Suprapubic skin (tissue), 4 donors: ENCODE measurements at regions not wholly inside any gene's neighbourhood (a gene's known extent, or its start where the extent isn't known, plus 50 kb on each side); places are given as distances from the start of the nearest gene placed in this dataset.
A peak's percentile ranks its signal among the peaks of the same experiment; 100 is the strongest.

Experiments
- DNase-seq, 2 donors: peaks; one replicate each; pipeline ENCODE4 v3.0.0-alpha.2; 2019; ENCODE audit warnings: low spot score in 2 of 2
- H3K27ac ChIP-seq: fragments of 200-600 bp; sonication (generic); one replicate; pipeline ENCODE4 v1.5.1; 2019
- H3K27me3 ChIP-seq: fragments of 200-600 bp; sonication (generic); one replicate; pipeline ENCODE4 v1.5.1; 2019
- H3K36me3 ChIP-seq: fragments of 200-600 bp; sonication (generic); one replicate; pipeline ENCODE4 v1.5.1; 2019
- H3K4me1 ChIP-seq: fragments of 200-600 bp; sonication (generic); one replicate; pipeline ENCODE4 v1.5.1; 2019
- H3K4me3 ChIP-seq: fragments of 200-600 bp; sonication (generic); one replicate; pipeline ENCODE4 v1.5.1; 2019; ENCODE audit warnings: mild to moderate bottlenecking
- H3K9me3 ChIP-seq: fragments of 200-600 bp; sonication (generic); one replicate; pipeline ENCODE4 v1.5.1; 2019
- CTCF ChIP-seq, 2 donors: fragments of 200-600 bp in 1 of 2; fragments of 450-650 bp in 1 of 2; sonication (generic) in 1 of 2; IDR thresholded peaks; one replicate each; pipeline ENCODE4 v1.5.1; 2016 to 2019; ENCODE audit warnings: antibody characterized with exemption in 2 of 2, mild to moderate bottlenecking in 1 of 2, moderate library complexity in 1 of 2
- EP300 ChIP-seq: sonication (generic); formaldehyde crosslinking; IDR thresholded peaks from one replicate; pipeline ENCODE4 v1.6.1; 2017; ENCODE audit warnings: antibody characterized with exemption
- POLR2A ChIP-seq, 2 donors: fragments of 450-650 bp; IDR thresholded peaks; one replicate each; pipeline ENCODE4 v1.6.1; 2017; ENCODE audit warnings: antibody characterized with exemption in 2 of 2, mild to moderate bottlenecking in 2 of 2, moderate library complexity in 2 of 2
- POLR2AphosphoS5 ChIP-seq, 3 donors: sonication (generic); formaldehyde crosslinking; IDR thresholded peaks; one replicate each; pipeline ENCODE4 v1.6.1; 2017; ENCODE audit warnings: antibody characterized with exemption in 3 of 3
- WGBS: methylation state at CpG from one replicate; pipeline ENCODE4 v1.1.5; 2018; 5-methylcytosine and 5-hydroxymethylcytosine counted together

GRCh38 chr9:135290566-135290965 is 189.0 kb upstream of the PPP1R26 start:
- Histone ChIP-seq H3K27me3 (peaks cover 45% of the 10 kb centered on the region), H3K4me1 (no peaks in the 10 kb centered on the region), H3K27ac (no peak overlapping the region), H3K4me3 (no peak overlapping the region), H3K36me3 (no peaks in the 10 kb centered on the region), H3K9me3 (no peaks in the 10 kb centered on the region)
- WGBS = 60% methylated on average over 9 of the region's 9 CpGs
- DNase-seq = peak in 1 of 2 donors; percentile 41
- TF ChIP-seq EP300 = no peak
- no peak for TF ChIP-seq POLR2AphosphoS5 (IDR thresholded peaks at IDR 0.05)
- TF ChIP-seq CTCF (IDR thresholded peaks at IDR 0.05) = no peak
- no peak for TF ChIP-seq POLR2A (IDR thresholded peaks at IDR 0.05)

- no peaks in the 10 kb centered on the region for H3K9me3 ChIP-seq
- DNase-seq = peak in 1 of 2 donors; percentile 36
- peaks cover 45% of the 10 kb centered on the region for H3K27me3 ChIP-seq
- H3K27ac ChIP-seq = no peak overlapping the region
- no peak overlapping the region for H3K4me3 ChIP-seq
- H3K4me1 ChIP-seq = no peaks in the 10 kb centered on the region
- no peak for TF ChIP-seq EP300
- TF ChIP-seq POLR2A (IDR thresholded peaks at IDR 0.05) = no peak
- no peak for TF ChIP-seq POLR2AphosphoS5 (IDR thresholded peaks at IDR 0.05)
- no peak for TF ChIP-seq CTCF (IDR thresholded peaks at IDR 0.05)
- H3K36me3 ChIP-seq = no peaks in the 10 kb centered on the region
- 65% methylated on average over 17 of the region's 17 CpGs for WGBS
Observed at GRCh38 chr9:135291165-135291564, 188.4 kb upstream of the PPP1R26 start.

- Histone ChIP-seq H3K4me1 (no peaks in the 10 kb centered on the region), H3K9me3 (no peaks in the 10 kb centered on the region), H3K27me3 (peaks cover 44% of the 10 kb centered on the region), H3K27ac (no peak overlapping the region), H3K36me3 (no peaks in the 10 kb centered on the region), H3K4me3 (no peak overlapping the region)
- TF ChIP-seq CTCF (IDR thresholded peaks at IDR 0.05) = no peak
- no peak for TF ChIP-seq POLR2A (IDR thresholded peaks at IDR 0.05)
- TF ChIP-seq EP300 = no peak
- TF ChIP-seq POLR2AphosphoS5 (IDR thresholded peaks at IDR 0.05) = no peak
- WGBS = 45% methylated on average over 8 of the region's 11 CpGs
- peak; percentile 21 to 45 for DNase-seq
Observed at GRCh38 chr9:135294836-135295235, 184.7 kb upstream of the PPP1R26 start.

GRCh38 chr9:135295551-135296300 is 183.9 kb upstream of the PPP1R26 start:
- Histone ChIP-seq H3K9me3 (no peaks in the 10 kb centered on the region), H3K36me3 (no peaks in the 10 kb centered on the region), H3K4me1 (no peaks in the 10 kb centered on the region), H3K27me3 (peaks cover 46% of the 10 kb centered on the region), H3K4me3 (no peak overlapping the region), H3K27ac (no peak overlapping the region)
- peak in 1 of 2 donors; percentile 34 for DNase-seq
- TF ChIP-seq CTCF (IDR thresholded peaks at IDR 0.05) = no peak
- TF ChIP-seq POLR2AphosphoS5 (IDR thresholded peaks at IDR 0.05) = no peak
- no peak for TF ChIP-seq POLR2A (IDR thresholded peaks at IDR 0.05)
- TF ChIP-seq EP300 = no peak
- 71% methylated on average over 11 of the region's 11 CpGs for WGBS

GRCh38 chr9:135296735-135297455 is 182.7 kb upstream of the PPP1R26 start:
- H3K4me3 ChIP-seq = no peak overlapping the region

More at GRCh38 chr9:135296735-135297455, 182.7 kb upstream of the PPP1R26 start:
- peaks cover 55% of the 10 kb centered on the region for H3K27me3 ChIP-seq
- H3K36me3 ChIP-seq = no peaks in the 10 kb centered on the region
- no peaks in the 10 kb centered on the region for H3K9me3 ChIP-seq
- TF ChIP-seq EP300 = no peak
- no peak for TF ChIP-seq POLR2AphosphoS5 (IDR thresholded peaks at IDR 0.05)
- TF ChIP-seq POLR2A (IDR thresholded peaks at IDR 0.05) = no peak
- TF ChIP-seq CTCF (IDR thresholded peaks at IDR 0.05) = no peak
- H3K27ac ChIP-seq = no peak overlapping the region
- 49% methylated on average over 6 of the region's 12 CpGs for WGBS
- H3K4me1 ChIP-seq = no peaks in the 10 kb centered on the region
- peak in 1 of 2 donors; percentile 40 for DNase-seq
